ENCODE measurements at regions not wholly inside any gene's neighbourhood (a gene's known extent, or its start where the extent isn't known, plus 50 kb on each side); places are given as distances from the start of the nearest gene placed in this dataset.

DNA sequence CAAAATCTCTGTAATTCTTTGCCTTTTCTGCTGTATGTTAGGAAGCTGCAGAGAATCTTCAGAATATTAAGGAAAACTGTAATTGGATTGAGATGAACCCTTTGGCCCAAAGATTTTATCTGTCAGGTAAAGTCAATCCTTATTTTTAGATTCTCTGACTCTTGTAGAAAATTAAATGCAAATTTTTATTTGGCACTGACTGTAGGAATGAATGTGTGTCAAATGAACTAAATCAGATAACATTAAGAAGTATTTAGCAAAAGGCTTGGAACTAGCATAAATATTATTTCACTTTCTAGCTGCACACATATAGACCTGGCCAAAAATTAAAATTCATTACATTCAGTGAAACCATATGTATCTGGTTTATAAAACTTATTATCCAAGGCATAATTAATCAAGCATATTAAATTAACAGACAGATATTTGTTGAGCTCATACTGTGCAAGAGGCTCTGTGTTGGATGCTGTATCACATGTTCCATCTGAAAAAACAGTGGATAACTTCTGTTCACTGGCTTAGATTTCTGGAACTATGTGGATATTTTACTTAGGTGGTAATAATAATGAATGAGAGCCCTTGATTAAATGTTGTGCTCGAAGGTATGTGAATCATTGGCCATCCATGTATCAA lies 124.8 kb downstream of the HDGFL1 start:
- Histone ChIP-seq H3K9me3 (no peaks in the 10 kb centered on the region), H3K4me1 (peaks cover 2% of the 10 kb centered on the region), H3K27me3 (no peaks in the 10 kb centered on the region), H3K36me3 (no peaks in the 10 kb centered on the region), H3K4me3 (ENCODE audit: low read depth, low read length) (no peak overlapping the region)
- TF ChIP-seq, protein P1, sequence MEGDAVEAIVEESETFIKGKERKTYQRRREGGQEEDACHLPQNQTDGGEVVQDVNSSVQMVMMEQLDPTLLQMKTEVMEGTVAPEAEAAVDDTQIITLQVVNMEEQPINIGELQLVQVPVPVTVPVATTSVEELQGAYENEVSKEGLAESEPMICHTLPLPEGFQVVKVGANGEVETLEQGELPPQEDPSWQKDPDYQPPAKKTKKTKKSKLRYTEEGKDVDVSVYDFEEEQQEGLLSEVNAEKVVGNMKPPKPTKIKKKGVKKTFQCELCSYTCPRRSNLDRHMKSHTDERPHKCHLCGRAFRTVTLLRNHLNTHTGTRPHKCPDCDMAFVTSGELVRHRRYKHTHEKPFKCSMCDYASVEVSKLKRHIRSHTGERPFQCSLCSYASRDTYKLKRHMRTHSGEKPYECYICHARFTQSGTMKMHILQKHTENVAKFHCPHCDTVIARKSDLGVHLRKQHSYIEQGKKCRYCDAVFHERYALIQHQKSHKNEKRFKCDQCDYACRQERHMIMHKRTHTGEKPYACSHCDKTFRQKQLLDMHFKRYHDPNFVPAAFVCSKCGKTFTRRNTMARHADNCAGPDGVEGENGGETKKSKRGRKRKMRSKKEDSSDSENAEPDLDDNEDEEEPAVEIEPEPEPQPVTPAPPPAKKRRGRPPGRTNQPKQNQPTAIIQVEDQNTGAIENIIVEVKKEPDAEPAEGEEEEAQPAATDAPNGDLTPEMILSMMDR (IDR thresholded peaks at IDR 0.05; ENCODE audit: low read depth, low read length), result no peak
- DNase-seq, result no peak

DNA sequence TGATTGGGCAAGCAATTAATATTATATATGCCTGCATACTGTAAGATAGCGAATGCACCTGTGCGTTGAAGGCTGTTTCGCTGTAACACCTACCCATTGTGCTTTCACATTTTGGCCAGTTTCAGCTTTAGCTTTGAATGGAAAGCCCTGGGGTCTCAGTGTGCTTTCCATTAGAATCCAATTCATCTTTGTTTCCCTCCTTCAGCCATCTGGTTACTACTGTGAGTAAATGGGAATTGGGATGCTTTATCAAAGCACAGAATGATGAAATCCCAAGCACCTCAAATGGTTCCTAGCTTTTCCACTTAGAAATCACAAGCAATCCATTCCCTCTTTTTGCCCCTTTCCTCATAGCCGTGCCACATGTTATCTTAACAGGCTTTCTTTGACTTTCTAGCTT lies 127.1 kb downstream of the HDGFL1 start:
- Histone ChIP-seq H3K4me1 (peaks cover 5% of the 10 kb centered on the region), H3K9me3 (no peaks in the 10 kb centered on the region), H3K36me3 (no peaks in the 10 kb centered on the region), H3K27me3 (no peaks in the 10 kb centered on the region), H3K4me3 (ENCODE audit: low read depth, low read length) (no peak overlapping the region)
- no peak for DNase-seq
- TF ChIP-seq, protein P1 (IDR thresholded peaks at IDR 0.05; ENCODE audit: low read depth, low read length), result no peak

GRCh38 chr6:22697306-22697705 lies 127.9 kb downstream of the HDGFL1 start:
- Histone ChIP-seq H3K9me3 (no peaks in the 10 kb centered on the region), H3K4me3 (ENCODE audit: low read depth, low read length) (no peak overlapping the region)
- DNase-seq, result no peak

GRCh38 chr6:22699151-22699550 lies 129.8 kb downstream of the HDGFL1 start:
- Histone ChIP-seq H3K9me3 (no peaks in the 10 kb centered on the region), H3K36me3 (no peaks in the 10 kb centered on the region), H3K4me1 (peaks cover 5% of the 10 kb centered on the region), H3K4me3 (ENCODE audit: low read depth, low read length) (no peak overlapping the region), H3K27me3 (no peaks in the 10 kb centered on the region)
- TF ChIP-seq, protein P1 (IDR thresholded peaks at IDR 0.05; ENCODE audit: low read depth, low read length), result no peak
- DNase-seq, result peak; percentile 15

More at GRCh38 chr6:22697306-22697705, 127.9 kb downstream of the HDGFL1 start:
- Histone ChIP-seq H3K36me3 (no peaks in the 10 kb centered on the region), H3K4me1 (peaks cover 5% of the 10 kb centered on the region), H3K27me3 (no peaks in the 10 kb centered on the region)
- TF ChIP-seq, protein P1 (IDR thresholded peaks at IDR 0.05; ENCODE audit: low read depth, low read length), result no peak

DNA sequence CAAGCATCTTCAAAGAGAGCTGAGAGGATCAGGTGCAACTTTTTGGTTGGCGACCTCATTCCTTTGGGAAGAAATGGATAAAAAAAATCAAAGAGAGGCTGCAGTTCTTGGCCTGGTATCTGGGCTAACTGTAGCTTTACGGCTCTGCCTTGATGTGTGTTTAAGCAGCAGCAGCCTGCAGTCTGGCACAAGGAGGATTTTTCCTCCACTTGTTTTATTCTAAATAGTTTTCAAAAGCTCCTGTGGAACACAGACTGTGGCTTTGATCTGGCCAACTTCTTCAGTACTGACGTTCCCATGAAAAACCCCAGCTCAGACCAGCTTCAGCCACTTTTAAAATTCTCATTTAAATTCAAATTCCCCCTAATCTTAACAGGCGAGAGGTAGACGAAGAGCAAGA lies 137.3 kb downstream of the HDGFL1 start:
- H3K4me3 ChIP-seq (ENCODE audit: low read depth, low read length), result no peak overlapping the region

GRCh38 chr6:22708469-22708868 lies 139.1 kb downstream of the HDGFL1 start:
- TF ChIP-seq, protein P1 (IDR thresholded peaks at IDR 0.05; ENCODE audit: low read depth, low read length), result no peak
- Histone ChIP-seq H3K27me3 (no peaks in the 10 kb centered on the region), H3K4me3 (ENCODE audit: low read depth, low read length) (no peak overlapping the region), H3K36me3 (no peaks in the 10 kb centered on the region), H3K4me1 (no peaks in the 10 kb centered on the region), H3K9me3 (no peaks in the 10 kb centered on the region)
- no peak for DNase-seq

More for the DNA sequence above, 137.3 kb downstream of the HDGFL1 start:
- Histone ChIP-seq H3K9me3 (no peaks in the 10 kb centered on the region), H3K27me3 (no peaks in the 10 kb centered on the region), H3K4me1 (no peaks in the 10 kb centered on the region), H3K36me3 (no peaks in the 10 kb centered on the region)
- TF ChIP-seq, protein P1 (IDR thresholded peaks at IDR 0.05; ENCODE audit: low read depth, low read length), result no peak
- DNase-seq, result no peak
